H9 (cell line): ENCODE measurements at regions not wholly inside any gene's neighbourhood (a gene's known extent, or its start where the extent isn't known, plus 50 kb on each side); places are given as distances from the start of the nearest gene placed in this dataset.
A peak's percentile ranks its signal among the peaks of the same experiment; 100 is the strongest.

Experiments
- DNase-seq: peaks from one replicate; pipeline ENCODE4 v3.0.0-alpha.2; 2017
- H2AFZ ChIP-seq: one replicate; pipeline ENCODE4 v1.6.1; 2013; ENCODE audit warnings: mild to moderate bottlenecking, low read length, control low read depth, moderate library complexity
- H2AK5ac ChIP-seq: 2 replicates; pipeline ENCODE4 v1.6.1; 2013; ENCODE audit warnings: low read length, control low read depth, mixed read lengths; ENCODE audit not compliant: insufficient read length
- H2BK120ac ChIP-seq: one replicate; pipeline ENCODE4 v1.6.1; 2013; ENCODE audit warnings: low read depth, mild to moderate bottlenecking, low read length, control low read depth, inconsistent platforms; ENCODE audit not compliant: poor library complexity, severe bottlenecking
- H2BK12ac ChIP-seq: 2 replicates; pipeline ENCODE4 v1.6.1; 2013; ENCODE audit warnings: low read length, control low read depth, mixed read lengths, low read depth; ENCODE audit not compliant: insufficient read length
- H2BK15ac ChIP-seq: 2 replicates; pipeline ENCODE4 v1.6.1; 2013; ENCODE audit warnings: low read depth, low read length, control low read depth
- H2BK20ac ChIP-seq: one replicate; pipeline ENCODE4 v1.6.1; 2013; ENCODE audit warnings: low read depth, mild to moderate bottlenecking, low read length, control low read depth, inconsistent platforms; ENCODE audit not compliant: poor library complexity, severe bottlenecking
- H2BK5ac ChIP-seq: 2 replicates; pipeline ENCODE4 v1.6.1; 2013; ENCODE audit warnings: low read length, control low read depth, mixed read lengths; ENCODE audit not compliant: insufficient read length
- H3K14ac ChIP-seq: 2 replicates; pipeline ENCODE4 v1.6.1; 2013; ENCODE audit warnings: low read length, control low read depth; ENCODE audit not compliant: insufficient read depth
- H3K18ac ChIP-seq: 2 replicates; pipeline ENCODE4 v1.6.1; 2013; ENCODE audit warnings: low read depth, mild to moderate bottlenecking, mixed read lengths, low read length, control low read depth; ENCODE audit not compliant: insufficient read length
- H3K23ac ChIP-seq: 2 replicates; pipeline ENCODE4 v1.6.1; 2013; ENCODE audit warnings: low read length, control low read depth, mixed read lengths, low read depth; ENCODE audit not compliant: insufficient read length
- H3K23me2 ChIP-seq: 2 replicates; pipeline ENCODE4 v1.6.1; 2013; ENCODE audit warnings: low read depth, mild to moderate bottlenecking, mixed read lengths, low read length, control low read depth; ENCODE audit not compliant: insufficient read length, poor library complexity, severe bottlenecking
- H3K27ac ChIP-seq: 2 replicates; pipeline ENCODE4 v1.5.1; 2013; ENCODE audit warnings: low read length, control low read depth, mixed read lengths, low read depth; ENCODE audit not compliant: insufficient read length
- H3K27me3 ChIP-seq: 2 replicates; pipeline ENCODE4 v1.6.1; 2013; ENCODE audit warnings: low read length, control low read depth, inconsistent platforms; ENCODE audit not compliant: insufficient read depth
- H3K4ac ChIP-seq: 2 replicates; pipeline ENCODE4 v1.6.1; 2013; ENCODE audit warnings: low read depth, mild to moderate bottlenecking, control low read depth, inconsistent platforms, low read length, moderate library complexity
- H3K4me1 ChIP-seq: 2 replicates; pipeline ENCODE4 v1.6.1; 2013; ENCODE audit warnings: low read length, control low read depth, inconsistent platforms; ENCODE audit not compliant: insufficient read depth
- H3K4me2 ChIP-seq: 2 replicates; pipeline ENCODE4 v1.6.1; 2013; ENCODE audit warnings: low read length, control low read depth, mixed read lengths; ENCODE audit not compliant: insufficient read length, insufficient read depth
- H3K56ac ChIP-seq: 2 replicates; pipeline ENCODE4 v1.6.1; 2013; ENCODE audit warnings: low read depth, mild to moderate bottlenecking, mixed read lengths, low read length, control low read depth; ENCODE audit not compliant: insufficient read length
- H3K79me1 ChIP-seq: 2 replicates; pipeline ENCODE4 v1.6.1; 2013; ENCODE audit warnings: low read depth, mild to moderate bottlenecking, moderate library complexity, low read length, control low read depth, inconsistent platforms; ENCODE audit not compliant: insufficient read depth, poor library complexity, severe bottlenecking
- H3K79me2 ChIP-seq: 2 replicates; pipeline ENCODE4 v1.6.1; 2013; ENCODE audit warnings: low read length, control low read depth, inconsistent platforms; ENCODE audit not compliant: insufficient read depth
- H3K9ac ChIP-seq: 2 replicates; pipeline ENCODE4 v1.6.1; 2013; ENCODE audit warnings: low read length, control low read depth, mixed read lengths; ENCODE audit not compliant: insufficient read length; ENCODE audit errors: extremely low read depth
- H3K9me3 ChIP-seq: one replicate; pipeline ENCODE4 v1.6.1; 2013; ENCODE audit warnings: low read depth, low read length, inconsistent platforms; ENCODE audit not compliant: control insufficient read depth
- H3T11ph ChIP-seq: one replicate; pipeline ENCODE4 v1.6.1; 2013; ENCODE audit warnings: mild to moderate bottlenecking, low read length, control low read depth, inconsistent platforms
- H4K20me1 ChIP-seq: one replicate; pipeline ENCODE4 v1.6.1; 2013; ENCODE audit not compliant: control insufficient read depth, insufficient read length, insufficient read depth
- H4K5ac ChIP-seq: 2 replicates; pipeline ENCODE4 v1.6.1; 2013; ENCODE audit warnings: low read depth, mild to moderate bottlenecking, mixed read lengths, low read length, control low read depth; ENCODE audit not compliant: insufficient read length
- H4K8ac ChIP-seq: replicated peaks from 2 replicates; pipeline ENCODE4 v1.6.1; 2013; ENCODE audit warnings: low read length, control low read depth, mixed read lengths, low read depth; ENCODE audit not compliant: insufficient read length
- H4K91ac ChIP-seq: 2 replicates; pipeline ENCODE4 v1.6.1; 2013; ENCODE audit warnings: low read depth, mild to moderate bottlenecking, moderate library complexity, mixed read lengths, low read length, control low read depth; ENCODE audit not compliant: insufficient read length
- H3K27ac Mint-ChIP-seq, 3 experiments: 2 replicates in 2 of 3; 3 replicates in 1 of 3; pipeline ENCODE4 v1.8.0; 2020 to 2021; ENCODE audit warnings: mixed read lengths in 3 of 3, mild to moderate bottlenecking in 1 of 3, moderate library complexity in 1 of 3
- H3K27me3 Mint-ChIP-seq: 2 replicates; pipeline ENCODE4 v1.8.0; 2021; ENCODE audit warnings: low read depth, mild to moderate bottlenecking, moderate library complexity, mixed read lengths
- H3K36me3 Mint-ChIP-seq, 3 experiments: 2 replicates in 2 of 3; 3 replicates in 1 of 3; pipeline ENCODE4 v1.8.0; 2020 to 2021; ENCODE audit warnings: low read depth in 3 of 3, mixed read lengths in 3 of 3; ENCODE audit not compliant: insufficient read depth in 1 of 3
- H3K4me1 Mint-ChIP-seq, 2 experiments: 2 replicates each; pipeline ENCODE4 v1.8.0; 2020; ENCODE audit warnings: mixed read lengths in 2 of 2
- H3K4me3 Mint-ChIP-seq, 2 experiments: 2 replicates in 1 of 2; 3 replicates in 1 of 2; pipeline ENCODE4 v1.8.0; 2020 to 2021; ENCODE audit warnings: mild to moderate bottlenecking in 2 of 2, mixed read lengths in 2 of 2, moderate library complexity in 1 of 2
- H3K9me3 Mint-ChIP-seq, 2 experiments: 2 replicates in 1 of 2; 3 replicates in 1 of 2; pipeline ENCODE4 v1.8.0; 2020; ENCODE audit warnings: mild to moderate bottlenecking in 2 of 2, mixed read lengths in 2 of 2, moderate library complexity in 1 of 2
- CTCF ChIP-seq: fragments of 200-600 bp; sonication (generic); conservative IDR thresholded peaks from 3 replicates; pipeline ENCODE4 v1.8.0; 2021; ENCODE audit warnings: antibody characterized with exemption, mild to moderate bottlenecking
- WGBS: extraction: QIAGEN DNeasy Blood & Tissue Kit; methylation state at CpG from one replicate; pipeline ENCODE4 v1.1.7; 2013; ENCODE audit warnings: missing lambda C conversion rate, low lambda C conversion rate, mixed read lengths; ENCODE audit not compliant: insufficient read length; ENCODE audit errors: extremely low coverage; 5-methylcytosine and 5-hydroxymethylcytosine counted together

- no peaks in the 10 kb centered on the region for H3K36me3 Mint-ChIP-seq
- no peak overlapping the region for H2AFZ ChIP-seq
- H3K27me3 Mint-ChIP-seq: peaks cover 65% of the 10 kb centered on the region
- no peak overlapping the region for H3K18ac ChIP-seq
- H3K23ac ChIP-seq: no peak overlapping the region
- H3K9me3 Mint-ChIP-seq: peaks cover 0 to 2% of the 10 kb centered on the region in 2 experiments; a peak in 1 of 5 replicates
- DNase-seq: no peak
- H3K4ac ChIP-seq: no peak overlapping the region
- H2BK5ac ChIP-seq: no peak overlapping the region
- no peak overlapping the region for H2AK5ac ChIP-seq
- no peaks in the 10 kb centered on the region; the same call in 1 of the 2 replicates for H3K27me3 ChIP-seq
- H3K9me3 ChIP-seq: no peaks in the 10 kb centered on the region
- H4K91ac ChIP-seq: no peak overlapping the region
- H3K4me1 ChIP-seq: no peaks in the 10 kb centered on the region
- no peak overlapping the region for H3K4me3 Mint-ChIP-seq
- no peaks in the 10 kb centered on the region for H3K23me2 ChIP-seq
- no peaks in the 10 kb centered on the region for H3K79me1 ChIP-seq
- no CpG with 5 or more reads among the region's 7 CpGs for WGBS
- H3T11ph ChIP-seq: no peak overlapping the region
- no peaks in the 10 kb centered on the region for H4K20me1 ChIP-seq
- no peak overlapping the region for H2BK15ac ChIP-seq
- no peak overlapping the region for H3K14ac ChIP-seq
- H3K9ac ChIP-seq: no peak overlapping the region
- TF ChIP-seq CTCF: no peak
- H3K4me1 Mint-ChIP-seq: peaks cover 4 to 11% of the 10 kb centered on the region in 2 experiments; a peak in 3 of 4 replicates
- H2BK12ac ChIP-seq: no peak overlapping the region
- H2BK120ac ChIP-seq: no peak overlapping the region
- no peak overlapping the region for H2BK20ac ChIP-seq
- no peak overlapping the region for H3K4me2 ChIP-seq
- H4K8ac ChIP-seq: no peak overlapping the region
- H3K27ac Mint-ChIP-seq: peak overlapping the region in 1 of 3 experiments; percentile 66; a peak in 1 of 7 replicates
- no peak overlapping the region for H3K27ac ChIP-seq
- no peak overlapping the region for H4K5ac ChIP-seq
- H3K56ac ChIP-seq: no peak overlapping the region
- H3K79me2 ChIP-seq: no peaks in the 10 kb centered on the region
These were observed 290.5 kb upstream of the CDH4 start for GRCh38 chr20:60961551-60961950.
